H1 (cell line): ENCODE measurements at regions not wholly inside any gene's neighbourhood (a gene's known extent, or its start where the extent isn't known, plus 50 kb on each side); places are given as distances from the start of the nearest gene placed in this dataset.

Experiments used
- EGR1 ChIP-seq: IDR thresholded peaks from 2 replicates; pipeline ENCODE4 v1.6.1; 2011; ENCODE audit warnings: low read depth, low read length, borderline replicate concordance
- HDAC6 ChIP-seq: IDR thresholded peaks from one replicate; pipeline ENCODE4 v1.7.1; 2012; ENCODE audit warnings: low read depth, mild to moderate bottlenecking, inconsistent platforms, low read length, moderate library complexity
- KDM5A ChIP-seq: fragments of 200-600 bp; IDR thresholded peaks from 2 replicates; pipeline ENCODE4 v1.7.1; 2012; ENCODE audit warnings: mild to moderate bottlenecking, low read length, inconsistent platforms, mixed read lengths
- TAF1 ChIP-seq: IDR thresholded peaks from 2 replicates; pipeline ENCODE4 v1.6.1; 2011; ENCODE audit warnings: mild to moderate bottlenecking, low read depth, low read length
- TEAD4 ChIP-seq: IDR thresholded peaks from 2 replicates; pipeline ENCODE4 v1.6.1; 2012; ENCODE audit warnings: low read depth, low read length, inconsistent platforms, mixed read lengths

DNA sequence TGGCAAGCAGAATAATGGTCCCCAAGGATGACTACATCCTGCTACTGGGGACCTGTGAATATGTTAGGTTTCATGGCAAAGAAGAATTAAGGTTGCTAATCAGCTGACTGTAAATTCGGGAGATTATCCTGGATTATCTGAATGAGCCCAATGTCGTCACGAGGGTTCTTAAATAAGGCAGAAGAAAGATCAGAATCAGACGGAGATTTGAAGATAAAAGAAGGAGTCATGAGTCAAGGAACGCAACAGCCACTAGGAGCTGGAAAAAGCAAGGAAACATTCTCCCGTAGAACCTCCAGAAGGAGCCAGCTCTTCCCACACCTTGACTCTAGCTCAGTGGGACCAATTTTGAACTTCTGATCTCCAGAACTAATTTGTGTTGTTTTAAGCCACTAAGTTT, 82.9 kb upstream of the APBB1IP start (continued):
- no peak for TF ChIP-seq TAF1
- TF ChIP-seq HDAC6 = no peak
- TF ChIP-seq EGR1 = no peak
- TF ChIP-seq TEAD4 = no peak
- no peak for TF ChIP-seq KDM5A
